AG09319 (cell line): ENCODE measurements at regions not wholly inside any gene's neighbourhood (a gene's known extent, or its start where the extent isn't known, plus 50 kb on each side); places are given as distances from the start of the nearest gene placed in this dataset.
"Not testable (repeated sequence)": the region's sequence is repeated elsewhere in the genome, so short reads cannot be mapped to it uniquely, and the experiment has no call there.

ENCODE experiments used
- DNase-seq: peaks from one replicate; pipeline ENCODE4 v3.0.0-alpha.2; 2010; ENCODE audit warnings: low read depth; ENCODE audit errors: extremely low read depth
- CTCF ChIP-seq: IDR thresholded peaks from 2 replicates; pipeline ENCODE4 v1.5.1; 2011; ENCODE audit warnings: low read depth, mild to moderate bottlenecking, inconsistent platforms, low read length, moderate library complexity

- DNase-seq = no peak
- no peak for TF ChIP-seq CTCF
These were observed 1108.1 kb upstream of the LRRTM1 start for GRCh38 chr2:81412681-81413080.

- TF ChIP-seq CTCF = no peak
- no peak for DNase-seq
These were observed 1099.0 kb upstream of the LRRTM1 start for GRCh38 chr2:81403508-81403907.

GRCh38 chr2:81396417-81397019, 1092.0 kb upstream of the LRRTM1 start:
- no peak for TF ChIP-seq CTCF
- DNase-seq = no peak

- TF ChIP-seq CTCF = no peak
- no peak for DNase-seq
These were observed 1091.2 kb upstream of the LRRTM1 start for GRCh38 chr2:81395746-81396145.

GRCh38 chr2:81389203-81389602, 1084.7 kb upstream of the LRRTM1 start:
- TF ChIP-seq CTCF = no peak; the same call in none of the 2 replicates
- no peak for DNase-seq

- DNase-seq = no peak
- no peak for TF ChIP-seq CTCF
These were observed 1059.2 kb upstream of the LRRTM1 start for GRCh38 chr2:81363800-81364199.

- DNase-seq = not testable (repeated sequence)
These were observed 1057.9 kb upstream of the LRRTM1 start for GRCh38 chr2:81362468-81362867.

GRCh38 chr2:81355436-81355835, 1050.9 kb upstream of the LRRTM1 start:
- TF ChIP-seq CTCF = no peak
- no peak for DNase-seq
